HCT116 (cell line): ENCODE measurements at regions not wholly inside any gene's neighbourhood (a gene's known extent, or its start where the extent isn't known, plus 50 kb on each side); places are given as distances from the start of the nearest gene placed in this dataset.

ENCODE experiments used
- ATAC-seq: fragments of 200-7000 bp; cut with Tn5 transposase; 2 replicates; pipeline ENCODE4 v1.9.1; 2020; ENCODE audit warnings: mild to moderate bottlenecking, moderate library complexity
- BruUV-seq: library from RNA; stranded (reverse); fragments of 400-500 nt; replicated peaks from 2 replicates; lab custom pipeline; 2021; lab: Mats Ljungman, UMichigan
- CTCF ChIA-PET: fragments of 300-600 bp; sonication (Branson Sonifier 250); formaldehyde crosslinking; loops from one replicate; lab custom pipeline; 2021; ENCODE audit warnings: antibody characterized with exemption; lab: Charles Lee
- POLR2A ChIA-PET: fragments of 300-600, 350-600 bp; sonication (Branson Sonifier 250); formaldehyde crosslinking; loops from one replicate; lab custom pipeline; 2021; ENCODE audit warnings: antibody characterized with exemption; lab: Charles Lee
- RAD21 ChIA-PET, 2 experiments: fragments of 300-600 bp; sonication (Branson Sonifier 250); formaldehyde crosslinking; loops; one replicate each; lab custom pipeline; 2023; ENCODE audit warnings: low total read pairs in 2 of 2; ENCODE audit not compliant: uncharacterized antibody in 2 of 2, unreplicated experiment in 2 of 2, low non-redundant PET in 1 of 2; lab: Charles Lee
- DNase-seq: peaks from one replicate; pipeline ENCODE4 v3.0.0-alpha.2; 2010; ENCODE audit warnings: low read depth, low spot score
- H2AFZ ChIP-seq: fragments of 200-600 bp; shearing (Covaris generic), sonication (generic); 2 replicates; pipeline ENCODE4 v1.6.1; 2017; ENCODE audit warnings: low read depth, mixed run types, mixed read lengths, antibody characterized with exemption, low read length; ENCODE audit not compliant: poor library complexity, severe bottlenecking
- H3K27ac ChIP-seq: 2 replicates; pipeline ENCODE4 v1.5.1; 2012; ENCODE audit warnings: low read depth, low read length
- H3K27me3 ChIP-seq: fragments of 200-600 bp; sonication (generic); 2 replicates; pipeline ENCODE4 v1.6.1; 2016; ENCODE audit warnings: mixed run types, low read length, mixed read lengths; ENCODE audit not compliant: insufficient read depth
- H3K36me3 ChIP-seq, 2 experiments: fragments of 200-500 bp in 1 of 2; fragments of 200-600 bp in 1 of 2; sonication (Bioruptor generic) in 1 of 2; sonication (generic) in 1 of 2; 2 replicates each; pipeline versions ENCODE4 v1.5.1 to v1.6.1; 2014 to 2016; ENCODE audit warnings: low read length in 2 of 2, inconsistent platforms in 1 of 2, mixed read lengths in 1 of 2, mixed run types in 1 of 2; ENCODE audit not compliant: insufficient read depth in 2 of 2, control insufficient read depth in 1 of 2
- H3K4me1 ChIP-seq, 2 experiments: fragments of 200-600 bp in 1 of 2; sonication (generic) in 1 of 2; 2 replicates each; pipeline versions ENCODE4 v1.5.1 to v1.6.1; 2012 to 2017; ENCODE audit warnings: low read length in 2 of 2, inconsistent platforms in 1 of 2, mild to moderate bottlenecking in 1 of 2, mixed read lengths in 1 of 2, mixed run types in 1 of 2, moderate library complexity in 1 of 2; ENCODE audit not compliant: insufficient read depth in 2 of 2, control insufficient read depth in 1 of 2
- H3K4me2 ChIP-seq: fragments of 200-600 bp; sonication (generic); 2 replicates; pipeline ENCODE4 v1.6.1; 2017; ENCODE audit warnings: mixed run types, low read length, mixed read lengths
- H3K4me3 ChIP-seq, 2 experiments: fragments of 200-600 bp in 1 of 2; sonication (generic) in 1 of 2; replicated peaks in 1 of 2; 2 replicates each; pipeline ENCODE4 v1.5.1; 2011 to 2016; ENCODE audit warnings: low read length in 2 of 2, control low read depth in 1 of 2, low read depth in 1 of 2, mild to moderate bottlenecking in 1 of 2, mixed read lengths in 1 of 2, mixed run types in 1 of 2
- H3K79me2 ChIP-seq: fragments of 200-600 bp; sonication (generic); 2 replicates; pipeline ENCODE4 v1.6.1; 2017; ENCODE audit warnings: mild to moderate bottlenecking, mixed run types, low read length, moderate library complexity, mixed read lengths; ENCODE audit not compliant: insufficient read depth
- H3K9ac ChIP-seq: fragments of 200-600 bp; sonication (generic); 2 replicates; pipeline ENCODE4 v1.6.1; 2016; ENCODE audit warnings: low read length, mixed read lengths
- H3K9me2 ChIP-seq: fragments of 200-600 bp; sonication (generic), shearing (Covaris generic); 2 replicates; pipeline ENCODE4 v1.6.1; 2017; ENCODE audit warnings: mixed run types, mild to moderate bottlenecking, moderate library complexity; ENCODE audit not compliant: insufficient read depth
- H3K9me3 ChIP-seq, 2 experiments: fragments of 200-500 bp in 1 of 2; fragments of 200-600 bp in 1 of 2; sonication (Bioruptor generic) in 1 of 2; sonication (generic) in 1 of 2; 2 replicates each; pipeline ENCODE4 v1.6.1; 2014 to 2017; ENCODE audit warnings: low read length in 2 of 2, mixed read lengths in 2 of 2, inconsistent platforms in 1 of 2, low read depth in 1 of 2, mild to moderate bottlenecking in 1 of 2, mixed run types in 1 of 2, moderate library complexity in 1 of 2; ENCODE audit not compliant: control insufficient read depth in 1 of 2, insufficient read depth in 1 of 2
- H4K20me1 ChIP-seq: fragments of 200-600 bp; sonication (generic), shearing (Covaris generic); 2 replicates; pipeline ENCODE4 v1.6.1; 2017; ENCODE audit warnings: mixed run types, mild to moderate bottlenecking, moderate library complexity; ENCODE audit not compliant: insufficient read depth
- CBX3 ChIP-seq: IDR thresholded peaks from 2 replicates; pipeline ENCODE4 v1.6.1; 2012; ENCODE audit warnings: low read depth
- ELF1 ChIP-seq: IDR thresholded peaks from 2 replicates; pipeline ENCODE4 v1.6.1; 2012; ENCODE audit warnings: low read depth, borderline replicate concordance
- EZH2 ChIP-seq: fragments of 200-600 bp; sonication (generic); IDR thresholded peaks from 2 replicates; pipeline ENCODE4 v1.6.1; 2017; ENCODE audit warnings: antibody characterized with exemption, mixed run types
- RAD21 ChIP-seq: IDR thresholded peaks from 2 replicates; pipeline ENCODE4 v1.6.1; 2012; ENCODE audit warnings: low read depth, mild to moderate bottlenecking
- SRF ChIP-seq: IDR thresholded peaks from 2 replicates; pipeline ENCODE4 v1.6.1; 2012; ENCODE audit warnings: low read depth
- TCF7L2 ChIP-seq: IDR thresholded peaks from 2 replicates; pipeline ENCODE4 v1.7.0; 2011; ENCODE audit warnings: borderline replicate concordance, inconsistent platforms; ENCODE audit not compliant: insufficient read depth, insufficient read length; ENCODE audit errors: extremely low read depth
- intact Hi-C: fragments of 100-400 bp; cut with micrococcal nuclease; formaldehyde crosslinking; loops from 2 replicates; pipeline ENCODE4 v1.10.0; 2022
- TF ChIP-seq, protein P1 (sequence below), 3 experiments: fragments of 200-600 bp in 1 of 3; sonication (generic) in 1 of 3; IDR thresholded peaks in 2 of 3; conservative IDR thresholded peaks in 1 of 3; 2 replicates each; pipeline ENCODE4 v1.5.1; 2012 to 2017; ENCODE audit warnings: low read depth in 2 of 3, low read length in 2 of 3, antibody characterized with exemption in 1 of 3, borderline replicate concordance in 1 of 3, control low read depth in 1 of 3, mild to moderate bottlenecking in 1 of 3, mixed read lengths in 1 of 3, mixed run types in 1 of 3, moderate library complexity in 1 of 3; ENCODE audit not compliant: insufficient read depth in 1 of 3
- TF ChIP-seq, protein P2 (sequence below): IDR thresholded peaks from 2 replicates; pipeline ENCODE4 v1.6.1; 2011; ENCODE audit warnings: mild to moderate bottlenecking, low read length, moderate library complexity; ENCODE audit not compliant: insufficient replicate concordance; ENCODE audit errors: extremely low read depth

DNA sequence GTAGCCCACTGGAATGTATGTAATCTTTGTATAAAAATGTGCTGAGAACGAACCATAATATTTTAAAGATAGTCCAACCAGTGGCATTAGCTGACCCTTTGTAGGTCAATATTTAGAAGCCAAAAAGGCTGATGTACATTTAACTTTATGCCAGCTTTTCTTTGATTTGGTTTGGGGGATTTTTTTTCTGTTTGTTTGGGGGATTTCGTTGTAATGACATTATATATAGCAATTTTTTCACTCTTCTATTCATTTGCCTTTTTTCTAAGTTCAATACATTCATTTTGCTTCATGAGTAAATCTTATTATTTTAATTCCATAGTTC, 382.0 kb upstream of the NOCT start:
- H3K9me2 ChIP-seq, result no peaks in the 10 kb centered on the region
- no peak overlapping the region for H2AFZ ChIP-seq
- ATAC-seq, result no peak
- no peaks in the 10 kb centered on the region for H4K20me1 ChIP-seq
- no peaks in the 10 kb centered on the region for H3K36me3 ChIP-seq
- no peak overlapping the region for H3K27ac ChIP-seq
- RAD21 ChIA-PET, result no interaction called here
- H3K27me3 ChIP-seq, result no peaks in the 10 kb centered on the region
- no peaks in the 10 kb centered on the region for H3K9me3 ChIP-seq
- POLR2A ChIA-PET, result no interaction called here
- no peak overlapping the region for H3K9ac ChIP-seq
- H3K79me2 ChIP-seq, result no peaks in the 10 kb centered on the region
- CTCF ChIA-PET, result no interaction called here
- intact Hi-C loops, result no loop called here
- H3K4me3 ChIP-seq, result no peak overlapping the region
- TF ChIP-seq SRF (no peak), EZH2 (no peak), CBX3 (no peak), ELF1 (no peak), TCF7L2 (no peak), RAD21 (no peak)
- TF ChIP-seq, protein P1, sequence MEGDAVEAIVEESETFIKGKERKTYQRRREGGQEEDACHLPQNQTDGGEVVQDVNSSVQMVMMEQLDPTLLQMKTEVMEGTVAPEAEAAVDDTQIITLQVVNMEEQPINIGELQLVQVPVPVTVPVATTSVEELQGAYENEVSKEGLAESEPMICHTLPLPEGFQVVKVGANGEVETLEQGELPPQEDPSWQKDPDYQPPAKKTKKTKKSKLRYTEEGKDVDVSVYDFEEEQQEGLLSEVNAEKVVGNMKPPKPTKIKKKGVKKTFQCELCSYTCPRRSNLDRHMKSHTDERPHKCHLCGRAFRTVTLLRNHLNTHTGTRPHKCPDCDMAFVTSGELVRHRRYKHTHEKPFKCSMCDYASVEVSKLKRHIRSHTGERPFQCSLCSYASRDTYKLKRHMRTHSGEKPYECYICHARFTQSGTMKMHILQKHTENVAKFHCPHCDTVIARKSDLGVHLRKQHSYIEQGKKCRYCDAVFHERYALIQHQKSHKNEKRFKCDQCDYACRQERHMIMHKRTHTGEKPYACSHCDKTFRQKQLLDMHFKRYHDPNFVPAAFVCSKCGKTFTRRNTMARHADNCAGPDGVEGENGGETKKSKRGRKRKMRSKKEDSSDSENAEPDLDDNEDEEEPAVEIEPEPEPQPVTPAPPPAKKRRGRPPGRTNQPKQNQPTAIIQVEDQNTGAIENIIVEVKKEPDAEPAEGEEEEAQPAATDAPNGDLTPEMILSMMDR (IDR thresholded peaks at IDR 0.05 in 2 of 3, conservative IDR thresholded peaks at IDR 0.05 in 1 of 3; ENCODE audit: borderline replicate concordance in 1 of 3, insufficient read depth in 1 of 3, low read depth in 2 of 3, low read length in 2 of 3), result no peak
- TF ChIP-seq, protein P2, sequence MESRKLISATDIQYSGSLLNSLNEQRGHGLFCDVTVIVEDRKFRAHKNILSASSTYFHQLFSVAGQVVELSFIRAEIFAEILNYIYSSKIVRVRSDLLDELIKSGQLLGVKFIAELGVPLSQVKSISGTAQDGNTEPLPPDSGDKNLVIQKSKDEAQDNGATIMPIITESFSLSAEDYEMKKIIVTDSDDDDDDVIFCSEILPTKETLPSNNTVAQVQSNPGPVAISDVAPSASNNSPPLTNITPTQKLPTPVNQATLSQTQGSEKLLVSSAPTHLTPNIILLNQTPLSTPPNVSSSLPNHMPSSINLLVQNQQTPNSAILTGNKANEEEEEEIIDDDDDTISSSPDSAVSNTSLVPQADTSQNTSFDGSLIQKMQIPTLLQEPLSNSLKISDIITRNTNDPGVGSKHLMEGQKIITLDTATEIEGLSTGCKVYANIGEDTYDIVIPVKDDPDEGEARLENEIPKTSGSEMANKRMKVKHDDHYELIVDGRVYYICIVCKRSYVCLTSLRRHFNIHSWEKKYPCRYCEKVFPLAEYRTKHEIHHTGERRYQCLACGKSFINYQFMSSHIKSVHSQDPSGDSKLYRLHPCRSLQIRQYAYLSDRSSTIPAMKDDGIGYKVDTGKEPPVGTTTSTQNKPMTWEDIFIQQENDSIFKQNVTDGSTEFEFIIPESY, result no peak
- DNase-seq, result no peak
- BruUV-seq, result no TSS peak
- H3K4me1 ChIP-seq, result no peaks in the 10 kb centered on the region
- H3K4me2 ChIP-seq, result no peak overlapping the region
